SK-N-SH treated with all-trans-retinoic acid at 6 μM for 48 hours (cell line): ENCODE measurements at regions not wholly inside any gene's neighbourhood (a gene's known extent, or its start where the extent isn't known, plus 50 kb on each side); places are given as distances from the start of the nearest gene placed in this dataset.

Experiments
- ATAC-seq: fragments of 200-7000 bp; cut with Tn5 transposase; 3 replicates; pipeline ENCODE4 v1.9.1; 2020; ENCODE audit warnings: mild to moderate bottlenecking, moderate library complexity
- BACH2 ChIP-seq: fragments of 250-450 bp; sonication (Bioruptor Pico); IDR thresholded peaks from 2 replicates; pipeline ENCODE4 v1.9.0; 2021; ENCODE audit warnings: mild to moderate bottlenecking, borderline replicate concordance
- CREB5 ChIP-seq: fragments of 250-450 bp; sonication (Bioruptor Pico); IDR thresholded peaks from 2 replicates; pipeline ENCODE4 v1.5.1; 2020; ENCODE audit warnings: low read depth, mild to moderate bottlenecking, moderate library complexity
- CSDC2 ChIP-seq: fragments of 250-450 bp; sonication (Bioruptor Pico); IDR thresholded peaks from 2 replicates; pipeline ENCODE4 v1.5.0; 2020; ENCODE audit warnings: mild to moderate bottlenecking, moderate library complexity
- CSRNP3 ChIP-seq: fragments of 250-450 bp; sonication (Bioruptor Pico); IDR thresholded peaks from 2 replicates; pipeline ENCODE4 v1.5.1; 2021; ENCODE audit warnings: mild to moderate bottlenecking, moderate library complexity
- ESRRG ChIP-seq: fragments of 250-450 bp; sonication (Bioruptor Pico); IDR thresholded peaks from 2 replicates; pipeline ENCODE4 v1.6.1; 2021; ENCODE audit warnings: mild to moderate bottlenecking
- GLIS3 ChIP-seq: fragments of 250-450 bp; sonication (Bioruptor Pico); IDR thresholded peaks from 2 replicates; pipeline ENCODE4 v1.5.0; 2020; ENCODE audit warnings: mild to moderate bottlenecking, moderate library complexity
- ISL1 ChIP-seq: fragments of 250-450 bp; sonication (Bioruptor Pico); IDR thresholded peaks from 2 replicates; pipeline ENCODE4 v2.1.2; 2022; ENCODE audit warnings: mild to moderate bottlenecking, moderate library complexity
- OSR1 ChIP-seq: fragments of 250-450 bp; sonication (Bioruptor Pico); IDR thresholded peaks from 2 replicates; pipeline ENCODE4 v1.8.0; 2022; ENCODE audit warnings: moderate library complexity, mild to moderate bottlenecking, inconsistent platforms
- PATZ1 ChIP-seq: fragments of 250-450 bp; sonication (Bioruptor Pico); IDR thresholded peaks from 2 replicates; pipeline ENCODE4 v1.8.0; 2020; ENCODE audit warnings: mild to moderate bottlenecking, moderate library complexity, borderline replicate concordance
- POU6F1 ChIP-seq: fragments of 250-450 bp; sonication (Bioruptor Pico); IDR thresholded peaks from 2 replicates; pipeline ENCODE4 v1.8.0; 2021; ENCODE audit warnings: low read depth, mild to moderate bottlenecking, moderate library complexity, borderline replicate concordance
- PPARA ChIP-seq: fragments of 250-450 bp; sonication (Bioruptor Pico); IDR thresholded peaks from 2 replicates; pipeline ENCODE4 v1.5.0; 2020; ENCODE audit warnings: mild to moderate bottlenecking, borderline replicate concordance
- SNAI2 ChIP-seq: fragments of 250-450 bp; sonication (Bioruptor Pico); IDR thresholded peaks from 2 replicates; pipeline ENCODE4 v1.5.0; 2020; ENCODE audit warnings: mild to moderate bottlenecking, moderate library complexity
- TCF4 ChIP-seq: fragments of 250-450 bp; sonication (Bioruptor Pico); IDR thresholded peaks from 2 replicates; pipeline ENCODE4 v1.8.0; 2021; ENCODE audit warnings: mild to moderate bottlenecking, moderate library complexity, borderline replicate concordance
- TOX ChIP-seq: fragments of 250-450 bp; sonication (Bioruptor Pico); IDR thresholded peaks from 2 replicates; pipeline ENCODE4 v1.8.0; 2021; ENCODE audit warnings: mild to moderate bottlenecking, moderate library complexity, borderline replicate concordance
- TSHZ2 ChIP-seq: fragments of 250-450 bp; sonication (Bioruptor Pico); IDR thresholded peaks from 2 replicates; pipeline ENCODE4 v1.5.0; 2020; ENCODE audit warnings: mild to moderate bottlenecking, moderate library complexity
- ZC3H10 ChIP-seq: fragments of 250-450 bp; sonication (Bioruptor Pico); IDR thresholded peaks from 2 replicates; pipeline ENCODE4 v1.5.1; 2021; ENCODE audit warnings: mild to moderate bottlenecking, moderate library complexity
- ZFP30 ChIP-seq: fragments of 450-650 bp; formaldehyde crosslinking; IDR thresholded peaks from 2 replicates; pipeline ENCODE4 v1.5.0; 2022; ENCODE audit warnings: mild to moderate bottlenecking, moderate library complexity
- ZNF565 ChIP-seq: fragments of 450-650 bp; formaldehyde crosslinking; conservative IDR thresholded peaks from 2 replicates; pipeline ENCODE4 v1.5.0; 2020; ENCODE audit warnings: low read depth, mild to moderate bottlenecking, moderate library complexity
- ZNF70 ChIP-seq: fragments of 450-650 bp; formaldehyde crosslinking; IDR thresholded peaks from 2 replicates; pipeline ENCODE4 v1.5.0; 2020; ENCODE audit warnings: mild to moderate bottlenecking, moderate library complexity
- ZNF8 ChIP-seq: fragments of 450-650 bp; formaldehyde crosslinking; IDR thresholded peaks from 2 replicates; pipeline ENCODE4 v1.5.0; 2020; ENCODE audit warnings: mild to moderate bottlenecking, moderate library complexity

- ATAC-seq, result no peak
- TF ChIP-seq ZNF8 (no peak), ISL1 (no peak), ZNF70 (CRISPR knock-in tag) (no peak), CREB5 (CRISPR knock-in tag) (no peak)
These were observed 110.5 kb upstream of the FUT8 start for GRCh38 chr14:65301862-65302539.

- no peak for ATAC-seq
These were observed 109.8 kb upstream of the FUT8 start for GRCh38 chr14:65302571-65303189.

GRCh38 chr14:65303190-65303898 lies 109.2 kb upstream of the FUT8 start:
- TF ChIP-seq ZNF8 (no peak), BACH2 (CRISPR knock-in tag) (no peak), ISL1 (no peak), TOX (CRISPR knock-in tag) (no peak), ZNF565 (no peak), ZFP30 (no peak), ESRRG (no peak), SNAI2 (no peak), OSR1 (no peak), POU6F1 (no peak), TSHZ2 (no peak), PATZ1 (CRISPR knock-in tag) (no peak), ZNF70 (CRISPR knock-in tag) (no peak), ZC3H10 (CRISPR knock-in tag) (no peak)
- no peak for ATAC-seq

More at GRCh38 chr14:65302571-65303189, 109.8 kb upstream of the FUT8 start:
- TF ChIP-seq PATZ1 (CRISPR knock-in tag), result no peak
- TF ChIP-seq GLIS3 (CRISPR knock-in tag), result no peak
- no peak for TF ChIP-seq TCF4
- no peak for TF ChIP-seq PPARA (CRISPR knock-in tag)

- no peak for ATAC-seq
These were observed 108.7 kb upstream of the FUT8 start for GRCh38 chr14:65303899-65304222.

More at GRCh38 chr14:65303899-65304222, 108.7 kb upstream of the FUT8 start:
- TF ChIP-seq OSR1 (no peak), CSDC2 (CRISPR knock-in tag) (no peak), CSRNP3 (CRISPR knock-in tag) (no peak), ZFP30 (no peak), TSHZ2 (no peak)
